ENCODE measurements at regions not wholly inside any gene's neighbourhood (a gene's known extent, or its start where the extent isn't known, plus 50 kb on each side); places are given as distances from the start of the nearest gene placed in this dataset.

DNA sequence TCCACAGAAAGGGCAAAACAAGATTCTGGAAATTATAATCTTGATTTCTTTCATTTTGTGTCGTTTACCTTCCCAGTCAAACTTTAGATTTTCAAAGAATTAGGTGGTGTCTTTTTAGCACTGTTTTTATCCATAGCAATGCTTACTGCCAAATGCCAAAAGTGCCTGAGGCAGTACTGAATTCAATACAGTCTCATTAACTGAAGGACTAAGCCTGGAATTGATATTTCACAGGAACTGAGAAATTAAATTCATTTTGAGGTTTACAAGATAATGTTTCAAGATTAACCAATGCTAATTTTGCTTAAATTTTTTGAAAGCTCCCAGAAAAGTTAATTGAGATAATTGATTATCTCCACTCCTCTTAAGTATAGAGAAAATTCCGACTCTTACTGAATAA, 68.8 kb upstream of the ARHGAP24 start:
- DNase-seq = no peak

DNA sequence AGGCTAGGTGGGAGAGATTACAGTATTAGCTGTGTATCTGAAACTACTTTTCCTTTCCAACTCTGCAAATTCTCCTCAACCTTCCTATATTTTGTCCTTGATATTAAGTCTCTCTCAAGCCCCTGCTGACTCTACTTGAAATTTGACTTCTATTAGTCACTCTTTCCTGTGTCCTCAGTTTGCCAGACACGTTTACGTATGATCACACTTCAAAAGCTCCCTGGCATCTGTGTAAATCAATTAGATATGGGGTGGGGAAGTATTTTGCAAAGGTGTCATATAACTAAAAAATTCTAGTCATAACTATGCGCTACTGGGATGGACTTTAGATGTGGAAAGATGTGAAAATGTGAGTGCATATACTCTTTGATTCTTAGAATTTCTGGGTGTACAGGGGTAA, 67.4 kb upstream of the ARHGAP24 start:
- DNase-seq = no peak

DNA sequence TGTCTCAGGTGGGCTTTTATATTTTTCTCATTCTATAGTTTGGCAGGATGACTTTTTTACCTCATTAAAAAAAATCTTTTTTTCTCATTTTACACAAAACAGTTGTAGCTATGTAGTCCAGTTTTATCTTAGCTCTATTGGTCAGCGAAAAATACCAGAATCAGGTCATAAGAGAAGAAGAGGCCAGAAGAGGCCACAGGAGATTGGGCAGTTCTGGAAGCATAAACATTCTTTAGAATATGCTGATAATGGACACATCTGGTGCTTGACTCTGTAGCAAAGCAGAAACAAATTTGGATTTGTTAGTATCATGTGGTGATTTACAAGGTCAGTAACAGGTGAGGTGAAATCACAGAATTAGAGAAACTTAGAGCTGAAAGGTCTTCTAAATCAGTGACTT, 66.6 kb upstream of the ARHGAP24 start:
- DNase-seq = no peak

DNA sequence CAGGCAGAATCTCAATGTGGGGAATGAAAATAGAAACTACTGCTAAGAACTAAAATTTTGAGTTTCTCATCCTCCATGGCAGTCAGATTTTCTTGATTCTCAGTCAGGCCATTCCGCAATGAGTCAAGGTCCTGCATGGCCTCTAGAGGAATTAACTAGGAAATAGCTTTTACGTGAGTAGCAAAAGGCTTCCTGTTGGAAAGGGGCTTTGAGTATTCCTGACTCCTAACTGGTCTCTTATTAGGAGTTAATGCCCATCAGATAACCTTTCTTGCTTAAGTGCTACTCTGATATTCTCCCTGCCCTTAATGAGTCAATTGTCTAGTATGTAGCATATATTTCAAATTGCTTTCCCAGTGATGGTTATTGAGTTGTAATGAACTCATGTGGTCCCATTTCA, 65.7 kb upstream of the ARHGAP24 start:
- no peak for DNase-seq

DNA sequence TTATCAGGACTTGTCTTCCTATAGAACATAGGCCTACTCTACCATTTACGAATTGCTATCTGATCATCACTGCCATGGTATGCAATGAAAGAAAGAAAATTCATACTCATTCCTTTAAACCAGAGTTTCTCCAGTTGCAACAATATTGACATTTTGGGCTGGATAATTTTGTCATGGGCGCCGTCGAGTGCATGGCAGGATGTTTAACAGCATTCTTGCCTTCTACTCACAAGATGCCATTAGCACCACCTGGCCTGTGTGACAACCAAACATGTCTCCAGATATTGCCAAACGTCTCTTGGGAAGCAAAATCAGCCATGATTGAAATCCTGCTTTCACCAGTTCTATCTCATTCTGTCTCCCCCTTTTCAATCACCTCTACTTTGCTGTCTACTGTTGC, 63.6 kb upstream of the ARHGAP24 start:
- no peak for DNase-seq

DNA sequence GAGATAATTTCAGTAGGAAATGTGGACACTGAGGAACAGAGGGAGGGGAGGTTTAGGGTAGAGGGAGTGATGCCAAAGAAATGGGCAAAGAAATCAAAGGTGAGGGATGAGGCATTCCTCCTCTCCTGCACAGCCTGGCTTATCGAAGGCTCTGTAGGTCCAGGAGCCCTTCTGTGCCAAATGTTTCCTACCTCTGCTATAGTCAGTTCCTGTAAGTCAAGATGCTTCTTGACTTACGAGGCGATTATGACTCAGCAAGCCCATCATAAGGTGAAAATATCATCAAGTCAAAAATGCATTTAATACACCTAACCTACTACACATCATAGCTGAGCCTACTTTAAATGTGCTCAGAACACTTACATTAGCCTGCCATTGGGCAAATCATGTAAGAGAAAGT, 60.0 kb upstream of the ARHGAP24 start:
- no peak for DNase-seq

DNA sequence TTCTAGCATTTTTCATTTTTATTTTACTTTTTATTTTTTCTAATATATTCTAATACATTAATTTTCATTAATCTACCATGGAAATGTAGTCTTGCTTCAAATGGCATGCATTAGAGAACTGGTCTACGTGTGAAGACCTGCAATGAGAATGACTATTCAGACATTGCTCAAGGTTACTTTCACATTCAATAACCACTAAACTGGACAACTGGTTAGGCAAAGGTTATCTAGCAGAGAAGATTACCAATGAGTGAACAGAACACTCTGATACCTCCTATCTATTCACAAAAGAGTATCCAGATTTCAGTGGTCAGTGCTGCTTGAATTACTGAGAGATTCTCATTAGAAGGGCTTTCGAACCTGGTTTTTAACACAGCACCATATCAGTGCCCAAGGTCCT, 58.9 kb upstream of the ARHGAP24 start:
- no peak for DNase-seq

DNA sequence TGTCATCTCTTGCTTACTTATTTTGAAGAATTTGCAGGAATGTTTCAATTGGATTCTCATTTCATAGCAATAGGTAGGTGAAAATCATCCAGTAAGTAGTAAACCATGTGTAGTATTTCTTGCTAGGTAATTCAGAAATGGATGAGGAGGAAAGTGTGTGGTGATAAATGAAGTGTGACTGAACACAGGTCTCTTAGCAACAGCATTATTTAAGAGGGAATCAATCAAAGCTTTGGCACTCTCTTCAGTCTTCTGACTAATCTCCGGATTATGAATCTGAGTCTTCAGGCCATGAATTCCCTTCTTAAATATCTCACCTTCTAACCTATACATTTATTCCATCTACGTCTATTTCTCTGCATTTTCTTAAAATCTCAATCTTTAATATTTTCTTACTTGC, 55.8 kb upstream of the ARHGAP24 start:
- DNase-seq = no peak

DNA sequence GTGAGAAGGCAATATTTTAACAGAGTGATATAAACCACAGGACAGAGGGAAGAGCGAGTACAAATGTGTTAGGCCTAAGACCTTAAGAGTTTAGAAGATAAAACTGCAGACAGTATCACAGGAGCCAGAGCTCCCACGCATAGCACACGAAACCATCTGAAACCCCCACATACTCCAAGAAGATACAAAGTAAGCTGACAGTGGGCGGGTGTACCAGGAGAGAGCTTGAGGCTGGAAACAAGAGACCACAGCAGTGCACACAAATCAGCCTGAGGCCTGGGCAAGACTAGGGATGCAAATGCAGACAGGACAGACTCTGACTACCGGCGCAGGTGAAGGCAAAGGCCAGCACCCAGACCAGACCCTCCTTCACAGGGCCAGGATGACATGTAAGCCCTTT, 54.1 kb upstream of the ARHGAP24 start:
- no peak for DNase-seq

DNA sequence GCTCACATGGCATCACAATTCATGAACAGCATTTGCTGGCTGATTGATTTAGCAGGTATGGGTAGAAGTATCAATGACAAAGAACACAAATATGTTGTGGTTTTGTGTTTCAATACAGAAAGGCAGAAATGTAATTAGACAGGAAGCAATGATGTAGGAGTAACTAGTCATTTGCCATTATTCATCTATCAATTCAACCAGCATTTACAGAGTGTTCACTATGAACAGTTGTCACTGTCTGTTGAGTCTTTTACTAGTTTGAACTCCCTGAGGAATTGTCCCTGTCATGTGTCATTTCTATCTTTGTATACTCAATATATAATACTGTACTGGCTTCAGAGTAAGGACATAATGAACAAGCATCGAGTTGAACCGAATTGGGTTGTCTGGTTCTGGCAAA, 51.5 kb upstream of the ARHGAP24 start:
- DNase-seq = no peak
